Fibroblast of lung (primary cell): ENCODE measurements at regions not wholly inside any gene's neighbourhood (a gene's known extent, or its start where the extent isn't known, plus 50 kb on each side); places are given as distances from the start of the nearest gene placed in this dataset.

Source experiments
- DNase-seq, 2 donors: peaks; one replicate each; pipeline versions ENCODE4 v3.0.0 to v3.0.0-alpha.2; 2010; ENCODE audit warnings: low read depth in 2 of 2
- H2AFZ ChIP-seq: 2 replicates; pipeline ENCODE4 v1.5.1; 2012; ENCODE audit warnings: low read length, control low read depth, inconsistent platforms
- H3K27ac ChIP-seq: 2 replicates; pipeline ENCODE4 v1.5.1; 2011; ENCODE audit warnings: low read length, control low read depth; ENCODE audit not compliant: insufficient read depth
- H3K27me3 ChIP-seq: 2 replicates; pipeline ENCODE4 v1.5.1; 2011; ENCODE audit warnings: mild to moderate bottlenecking, low read length; ENCODE audit not compliant: control insufficient read depth, insufficient read depth
- H3K36me3 ChIP-seq: 2 replicates; pipeline ENCODE4 v1.5.1; 2011; ENCODE audit warnings: low read length; ENCODE audit not compliant: control insufficient read depth, insufficient read depth
- H3K4me1 ChIP-seq: 2 replicates; pipeline ENCODE4 v1.5.1; 2011; ENCODE audit warnings: low read length; ENCODE audit not compliant: control insufficient read depth, insufficient read depth; ENCODE audit errors: extremely low read depth
- H3K4me2 ChIP-seq: 2 replicates; pipeline ENCODE4 v1.5.1; 2011; ENCODE audit warnings: low read length, control low read depth; ENCODE audit not compliant: insufficient read depth; ENCODE audit errors: extremely low read depth
- H3K4me3 ChIP-seq, 4 experiments: fragments of 200-600 bp in 1 of 4; sonication (generic) in 1 of 4; replicated peaks in 1 of 4; 2 replicates each; pipeline ENCODE4 v1.5.1; 2011 to 2016; ENCODE audit warnings: low read length in 4 of 4, low read depth in 3 of 4, mild to moderate bottlenecking in 3 of 4, control low read depth in 2 of 4, inconsistent platforms in 1 of 4, mixed read lengths in 1 of 4; ENCODE audit not compliant: insufficient read depth in 1 of 4; ENCODE audit errors: control extremely low read depth in 1 of 4
- H3K79me2 ChIP-seq: 2 replicates; pipeline ENCODE4 v1.5.1; 2012; ENCODE audit warnings: mild to moderate bottlenecking, low read length, inconsistent platforms; ENCODE audit not compliant: control insufficient read depth, insufficient read depth
- H3K9ac ChIP-seq: 2 replicates; pipeline ENCODE4 v1.5.1; 2011; ENCODE audit warnings: mild to moderate bottlenecking, low read length, control low read depth; ENCODE audit not compliant: insufficient read depth
- H3K9me3 ChIP-seq: 2 replicates; pipeline ENCODE4 v1.5.1; 2012; ENCODE audit warnings: low read depth, low read length; ENCODE audit not compliant: control insufficient read depth, insufficient read depth
- H4K20me1 ChIP-seq: 2 replicates; pipeline ENCODE4 v1.5.1; 2011; ENCODE audit warnings: low read length; ENCODE audit not compliant: control insufficient read depth, insufficient read depth; ENCODE audit errors: extremely low read depth
- EZH2 ChIP-seq: IDR thresholded peaks from 2 replicates; pipeline ENCODE4 v1.5.1; 2012; ENCODE audit warnings: low read length, control low read depth, mild to moderate bottlenecking; ENCODE audit errors: missing control alignments
- TF ChIP-seq, protein P1 (sequence below), 2 donors: IDR thresholded peaks in 1 of 2; conservative IDR thresholded peaks in 1 of 2; 1 replicate in 1 of 2; 2 replicates in 1 of 2; pipeline ENCODE4 v1.5.1; 2011 to 2012; ENCODE audit warnings: low read length in 2 of 2, control low read depth in 1 of 2, inconsistent platforms in 1 of 2, low read depth in 1 of 2, mild to moderate bottlenecking in 1 of 2

DNA sequence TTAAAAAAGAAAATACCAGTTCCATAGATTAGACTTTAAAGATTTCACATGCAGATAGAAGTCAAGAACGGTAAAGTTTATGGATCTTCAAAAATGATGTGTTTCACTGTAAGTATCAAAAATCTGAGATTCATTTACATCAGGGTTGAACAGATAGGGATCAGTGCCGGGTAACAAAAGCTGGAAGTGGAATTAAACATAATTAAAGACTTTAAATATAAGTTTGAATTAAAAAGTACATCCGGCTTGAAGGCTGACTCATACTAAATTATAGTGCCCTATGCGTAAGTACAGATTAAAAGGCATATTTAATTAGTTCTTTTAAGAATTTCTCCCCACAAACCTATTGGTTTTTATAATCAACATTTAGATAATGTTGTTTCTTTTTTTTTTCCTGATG, 312.7 kb downstream of the PRL start:
- Histone ChIP-seq H3K79me2 (no peaks in the 10 kb centered on the region), H3K36me3 (no peaks in the 10 kb centered on the region), H3K9me3 (no peaks in the 10 kb centered on the region), H3K9ac (no peak overlapping the region), H3K27me3 (no peaks in the 10 kb centered on the region), H3K27ac (no peak overlapping the region), H3K4me3 (no peak overlapping the region), H2AFZ (no peak overlapping the region), H3K4me2 (no peak overlapping the region), H4K20me1 (no peaks in the 10 kb centered on the region), H3K4me1 (peaks cover 5% of the 10 kb centered on the region)
- DNase-seq: no peak
- TF ChIP-seq, protein P1, sequence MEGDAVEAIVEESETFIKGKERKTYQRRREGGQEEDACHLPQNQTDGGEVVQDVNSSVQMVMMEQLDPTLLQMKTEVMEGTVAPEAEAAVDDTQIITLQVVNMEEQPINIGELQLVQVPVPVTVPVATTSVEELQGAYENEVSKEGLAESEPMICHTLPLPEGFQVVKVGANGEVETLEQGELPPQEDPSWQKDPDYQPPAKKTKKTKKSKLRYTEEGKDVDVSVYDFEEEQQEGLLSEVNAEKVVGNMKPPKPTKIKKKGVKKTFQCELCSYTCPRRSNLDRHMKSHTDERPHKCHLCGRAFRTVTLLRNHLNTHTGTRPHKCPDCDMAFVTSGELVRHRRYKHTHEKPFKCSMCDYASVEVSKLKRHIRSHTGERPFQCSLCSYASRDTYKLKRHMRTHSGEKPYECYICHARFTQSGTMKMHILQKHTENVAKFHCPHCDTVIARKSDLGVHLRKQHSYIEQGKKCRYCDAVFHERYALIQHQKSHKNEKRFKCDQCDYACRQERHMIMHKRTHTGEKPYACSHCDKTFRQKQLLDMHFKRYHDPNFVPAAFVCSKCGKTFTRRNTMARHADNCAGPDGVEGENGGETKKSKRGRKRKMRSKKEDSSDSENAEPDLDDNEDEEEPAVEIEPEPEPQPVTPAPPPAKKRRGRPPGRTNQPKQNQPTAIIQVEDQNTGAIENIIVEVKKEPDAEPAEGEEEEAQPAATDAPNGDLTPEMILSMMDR (conservative IDR thresholded peaks at IDR 0.05 in 1 of 2, IDR thresholded peaks at IDR 0.05 in 1 of 2; ENCODE audit: low read depth in 1 of 2, low read length in 2 of 2): no peak
- TF ChIP-seq EZH2: no peak

DNA sequence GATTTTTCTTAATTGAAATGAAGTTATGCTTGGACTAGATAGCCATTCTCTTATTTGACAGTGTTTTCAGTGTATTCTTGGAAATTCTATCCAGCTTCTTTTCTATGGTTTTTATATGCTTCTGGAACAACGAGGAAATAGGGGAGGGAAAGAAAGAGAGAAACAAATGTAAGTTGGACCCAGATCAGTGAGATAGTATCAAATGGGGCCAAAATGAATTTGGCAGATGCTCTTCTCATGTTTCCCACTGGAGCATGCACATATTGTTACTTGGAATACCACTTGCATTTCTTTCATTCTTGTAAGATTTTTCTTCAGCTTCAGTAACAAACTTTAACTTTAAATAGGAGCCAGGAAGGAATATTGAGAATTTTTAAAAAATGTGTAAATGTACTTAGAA, 312.3 kb downstream of the PRL start:
- no peaks in the 10 kb centered on the region for H3K9me3 ChIP-seq
- H3K4me1 ChIP-seq: peaks cover 5% of the 10 kb centered on the region
- H3K27ac ChIP-seq: no peak overlapping the region
- no peak overlapping the region for H3K4me2 ChIP-seq
- H3K36me3 ChIP-seq: no peaks in the 10 kb centered on the region
- H4K20me1 ChIP-seq: no peaks in the 10 kb centered on the region
- no peak overlapping the region for H3K9ac ChIP-seq
- no peak overlapping the region for H2AFZ ChIP-seq
- TF ChIP-seq EZH2: no peak
- TF ChIP-seq, protein P1 (conservative IDR thresholded peaks at IDR 0.05 in 1 of 2, IDR thresholded peaks at IDR 0.05 in 1 of 2; ENCODE audit: low read depth in 1 of 2, low read length in 2 of 2): no peak
- no peaks in the 10 kb centered on the region for H3K79me2 ChIP-seq
- no peaks in the 10 kb centered on the region for H3K27me3 ChIP-seq
- peak in 1 of 2 donors; percentile 65 for DNase-seq
- no peak overlapping the region for H3K4me3 ChIP-seq

DNA sequence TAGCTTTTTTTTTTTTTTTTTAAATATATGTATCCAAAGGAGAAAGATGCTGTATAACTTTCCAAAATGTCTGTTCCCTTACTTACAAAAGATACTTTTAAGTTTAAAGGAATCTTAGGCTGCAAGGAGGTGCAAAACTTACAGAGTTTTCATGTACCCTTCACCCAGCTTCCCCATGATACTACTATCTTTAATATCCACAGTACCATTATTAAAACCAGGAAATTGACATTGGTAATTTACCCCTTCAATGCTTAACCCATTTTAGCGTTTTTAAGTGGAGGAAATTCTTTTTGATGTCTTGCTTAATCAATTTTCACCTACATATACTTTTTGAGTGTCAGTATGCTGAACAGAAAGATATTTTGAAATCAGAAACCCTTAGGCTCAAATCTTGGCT, 310.9 kb downstream of the PRL start:
- H3K4me1 ChIP-seq: peaks cover 5% of the 10 kb centered on the region
- no peak overlapping the region for H3K27ac ChIP-seq
- DNase-seq: no peak
- no peaks in the 10 kb centered on the region for H3K36me3 ChIP-seq
- H4K20me1 ChIP-seq: no peaks in the 10 kb centered on the region
- H2AFZ ChIP-seq: no peak overlapping the region
- no peak overlapping the region for H3K4me3 ChIP-seq
- no peak overlapping the region for H3K4me2 ChIP-seq
- H3K27me3 ChIP-seq: no peaks in the 10 kb centered on the region
- no peaks in the 10 kb centered on the region for H3K9me3 ChIP-seq
- TF ChIP-seq, protein P1 (conservative IDR thresholded peaks at IDR 0.05 in 1 of 2, IDR thresholded peaks at IDR 0.05 in 1 of 2; ENCODE audit: low read depth in 1 of 2, low read length in 2 of 2): no peak
- TF ChIP-seq EZH2: no peak
- no peak overlapping the region for H3K9ac ChIP-seq
- no peaks in the 10 kb centered on the region for H3K79me2 ChIP-seq
